HCT116 (cell line): ENCODE measurements at regions not wholly inside any gene's neighbourhood (a gene's known extent, or its start where the extent isn't known, plus 50 kb on each side); places are given as distances from the start of the nearest gene placed in this dataset.

ENCODE experiments used
- ATAC-seq: fragments of 200-7000 bp; cut with Tn5 transposase; 2 replicates; pipeline ENCODE4 v1.9.1; 2020; ENCODE audit warnings: mild to moderate bottlenecking, moderate library complexity
- BruUV-seq: library from RNA; stranded (reverse); fragments of 400-500 nt; replicated peaks from 2 replicates; lab custom pipeline; 2021; lab: Mats Ljungman, UMichigan
- CTCF ChIA-PET: fragments of 300-600 bp; sonication (Branson Sonifier 250); formaldehyde crosslinking; loops from one replicate; lab custom pipeline; 2021; ENCODE audit warnings: antibody characterized with exemption; lab: Charles Lee
- POLR2A ChIA-PET: fragments of 300-600, 350-600 bp; sonication (Branson Sonifier 250); formaldehyde crosslinking; loops from one replicate; lab custom pipeline; 2021; ENCODE audit warnings: antibody characterized with exemption; lab: Charles Lee
- RAD21 ChIA-PET, 2 experiments: fragments of 300-600 bp; sonication (Branson Sonifier 250); formaldehyde crosslinking; loops; one replicate each; lab custom pipeline; 2023; ENCODE audit warnings: low total read pairs in 2 of 2; ENCODE audit not compliant: uncharacterized antibody in 2 of 2, unreplicated experiment in 2 of 2, low non-redundant PET in 1 of 2; lab: Charles Lee
- DNase-seq: peaks from one replicate; pipeline ENCODE4 v3.0.0-alpha.2; 2010; ENCODE audit warnings: low read depth, low spot score
- H2AFZ ChIP-seq: fragments of 200-600 bp; shearing (Covaris generic), sonication (generic); 2 replicates; pipeline ENCODE4 v1.6.1; 2017; ENCODE audit warnings: low read depth, mixed run types, mixed read lengths, antibody characterized with exemption, low read length; ENCODE audit not compliant: poor library complexity, severe bottlenecking
- H3K27ac ChIP-seq: 2 replicates; pipeline ENCODE4 v1.5.1; 2012; ENCODE audit warnings: low read depth, low read length
- H3K27me3 ChIP-seq: fragments of 200-600 bp; sonication (generic); 2 replicates; pipeline ENCODE4 v1.6.1; 2016; ENCODE audit warnings: mixed run types, low read length, mixed read lengths; ENCODE audit not compliant: insufficient read depth
- H3K36me3 ChIP-seq, 2 experiments: fragments of 200-500 bp in 1 of 2; fragments of 200-600 bp in 1 of 2; sonication (Bioruptor generic) in 1 of 2; sonication (generic) in 1 of 2; 2 replicates each; pipeline versions ENCODE4 v1.5.1 to v1.6.1; 2014 to 2016; ENCODE audit warnings: low read length in 2 of 2, inconsistent platforms in 1 of 2, mixed read lengths in 1 of 2, mixed run types in 1 of 2; ENCODE audit not compliant: insufficient read depth in 2 of 2, control insufficient read depth in 1 of 2
- H3K4me1 ChIP-seq, 2 experiments: fragments of 200-600 bp in 1 of 2; sonication (generic) in 1 of 2; 2 replicates each; pipeline versions ENCODE4 v1.5.1 to v1.6.1; 2012 to 2017; ENCODE audit warnings: low read length in 2 of 2, inconsistent platforms in 1 of 2, mild to moderate bottlenecking in 1 of 2, mixed read lengths in 1 of 2, mixed run types in 1 of 2, moderate library complexity in 1 of 2; ENCODE audit not compliant: insufficient read depth in 2 of 2, control insufficient read depth in 1 of 2
- H3K4me2 ChIP-seq: fragments of 200-600 bp; sonication (generic); 2 replicates; pipeline ENCODE4 v1.6.1; 2017; ENCODE audit warnings: mixed run types, low read length, mixed read lengths
- H3K4me3 ChIP-seq, 2 experiments: fragments of 200-600 bp in 1 of 2; sonication (generic) in 1 of 2; replicated peaks in 1 of 2; 2 replicates each; pipeline ENCODE4 v1.5.1; 2011 to 2016; ENCODE audit warnings: low read length in 2 of 2, control low read depth in 1 of 2, low read depth in 1 of 2, mild to moderate bottlenecking in 1 of 2, mixed read lengths in 1 of 2, mixed run types in 1 of 2
- H3K79me2 ChIP-seq: fragments of 200-600 bp; sonication (generic); 2 replicates; pipeline ENCODE4 v1.6.1; 2017; ENCODE audit warnings: mild to moderate bottlenecking, mixed run types, low read length, moderate library complexity, mixed read lengths; ENCODE audit not compliant: insufficient read depth
- H3K9ac ChIP-seq: fragments of 200-600 bp; sonication (generic); 2 replicates; pipeline ENCODE4 v1.6.1; 2016; ENCODE audit warnings: low read length, mixed read lengths
- H3K9me2 ChIP-seq: fragments of 200-600 bp; sonication (generic), shearing (Covaris generic); 2 replicates; pipeline ENCODE4 v1.6.1; 2017; ENCODE audit warnings: mixed run types, mild to moderate bottlenecking, moderate library complexity; ENCODE audit not compliant: insufficient read depth
- H3K9me3 ChIP-seq, 2 experiments: fragments of 200-500 bp in 1 of 2; fragments of 200-600 bp in 1 of 2; sonication (Bioruptor generic) in 1 of 2; sonication (generic) in 1 of 2; 2 replicates each; pipeline ENCODE4 v1.6.1; 2014 to 2017; ENCODE audit warnings: low read length in 2 of 2, mixed read lengths in 2 of 2, inconsistent platforms in 1 of 2, low read depth in 1 of 2, mild to moderate bottlenecking in 1 of 2, mixed run types in 1 of 2, moderate library complexity in 1 of 2; ENCODE audit not compliant: control insufficient read depth in 1 of 2, insufficient read depth in 1 of 2
- H4K20me1 ChIP-seq: fragments of 200-600 bp; sonication (generic), shearing (Covaris generic); 2 replicates; pipeline ENCODE4 v1.6.1; 2017; ENCODE audit warnings: mixed run types, mild to moderate bottlenecking, moderate library complexity; ENCODE audit not compliant: insufficient read depth
- CBX3 ChIP-seq: IDR thresholded peaks from 2 replicates; pipeline ENCODE4 v1.6.1; 2012; ENCODE audit warnings: low read depth
- CEBPB ChIP-seq: IDR thresholded peaks from 2 replicates; pipeline ENCODE4 v1.6.1; 2012; ENCODE audit warnings: low read depth
- EZH2phosphoT487 ChIP-seq: fragments of 200-600 bp; IDR thresholded peaks from 2 replicates; pipeline ENCODE4 v1.6.1; 2018; ENCODE audit warnings: antibody characterized with exemption, borderline replicate concordance
- FOSL1 ChIP-seq: IDR thresholded peaks from 2 replicates; pipeline ENCODE4 v1.6.1; 2012; ENCODE audit warnings: low read depth
- POLR2A ChIP-seq: IDR thresholded peaks from 2 replicates; pipeline ENCODE4 v1.7.0; 2011; ENCODE audit warnings: borderline replicate concordance; ENCODE audit not compliant: insufficient read depth, insufficient read length; ENCODE audit errors: extremely low read depth
- TCF7L2 ChIP-seq: IDR thresholded peaks from 2 replicates; pipeline ENCODE4 v1.7.0; 2011; ENCODE audit warnings: borderline replicate concordance, inconsistent platforms; ENCODE audit not compliant: insufficient read depth, insufficient read length; ENCODE audit errors: extremely low read depth
- intact Hi-C: fragments of 100-400 bp; cut with micrococcal nuclease; formaldehyde crosslinking; loops from 2 replicates; pipeline ENCODE4 v1.10.0; 2022
- TF ChIP-seq, protein P1 (sequence below): IDR thresholded peaks from 2 replicates; pipeline ENCODE4 v1.6.1; 2012; ENCODE audit warnings: low read depth
- TF ChIP-seq, protein P2 (sequence below): IDR thresholded peaks from 2 replicates; pipeline ENCODE4 v1.6.1; 2012
- TF ChIP-seq, protein P3 (sequence below): IDR thresholded peaks from 2 replicates; pipeline ENCODE4 v1.6.1; 2012
- TF ChIP-seq, protein P4 (sequence below): IDR thresholded peaks from 2 replicates; pipeline ENCODE4 v1.6.1; 2011; ENCODE audit warnings: mild to moderate bottlenecking, low read length, moderate library complexity; ENCODE audit not compliant: insufficient replicate concordance; ENCODE audit errors: extremely low read depth

DNA sequence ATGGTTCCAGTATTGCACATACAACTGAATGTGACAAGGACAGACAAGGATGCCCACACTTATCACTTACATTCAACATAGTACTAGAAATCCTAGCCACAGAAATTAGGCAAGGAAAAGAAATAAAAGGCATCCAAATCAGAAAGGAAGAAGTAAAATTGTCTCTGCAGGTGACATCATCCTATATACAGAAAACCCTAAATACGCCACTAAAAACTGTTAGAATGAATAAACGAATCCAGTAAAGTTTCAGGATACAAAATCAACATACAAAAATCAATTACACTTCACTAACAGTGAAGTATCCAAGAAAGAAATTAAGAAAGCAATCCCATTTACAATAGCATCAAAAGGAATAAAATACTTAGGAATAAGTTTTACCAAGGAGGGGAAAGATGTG lies 66.1 kb downstream of the FAM217A start:
- no peak for DNase-seq
- Histone ChIP-seq H4K20me1 (no peaks in the 10 kb centered on the region), H2AFZ (no peak overlapping the region), H3K9ac (no peak overlapping the region), H3K4me1 (peaks cover 5 to 16% of the 10 kb centered on the region in 2 experiments; a peak in 2 of 4 replicates), H3K9me3 (0 out of 4 replicates have a peak, but pooled peaks cover 0 to 5% of the 10 kb centered on the region in 2 experiments), H3K9me2 (no peaks in the 10 kb centered on the region), H3K79me2 (peaks cover 61% of the 10 kb centered on the region), H3K36me3 (no peaks in the 10 kb centered on the region), H3K27me3 (no peaks in the 10 kb centered on the region), H3K27ac (no peak overlapping the region), H3K4me3 (no peak overlapping the region), H3K4me2 (no peak overlapping the region)
- ChIA-PET CTCF (interaction anchor here (0.9 kb wide), 1 partner anchor 8 kb away, joined by 3 read pairs; a partner anchor contains a TSS), POLR2A (no interaction called here), RAD21 (no interaction called here)
- no peak for ATAC-seq
- TF ChIP-seq, protein P1, sequence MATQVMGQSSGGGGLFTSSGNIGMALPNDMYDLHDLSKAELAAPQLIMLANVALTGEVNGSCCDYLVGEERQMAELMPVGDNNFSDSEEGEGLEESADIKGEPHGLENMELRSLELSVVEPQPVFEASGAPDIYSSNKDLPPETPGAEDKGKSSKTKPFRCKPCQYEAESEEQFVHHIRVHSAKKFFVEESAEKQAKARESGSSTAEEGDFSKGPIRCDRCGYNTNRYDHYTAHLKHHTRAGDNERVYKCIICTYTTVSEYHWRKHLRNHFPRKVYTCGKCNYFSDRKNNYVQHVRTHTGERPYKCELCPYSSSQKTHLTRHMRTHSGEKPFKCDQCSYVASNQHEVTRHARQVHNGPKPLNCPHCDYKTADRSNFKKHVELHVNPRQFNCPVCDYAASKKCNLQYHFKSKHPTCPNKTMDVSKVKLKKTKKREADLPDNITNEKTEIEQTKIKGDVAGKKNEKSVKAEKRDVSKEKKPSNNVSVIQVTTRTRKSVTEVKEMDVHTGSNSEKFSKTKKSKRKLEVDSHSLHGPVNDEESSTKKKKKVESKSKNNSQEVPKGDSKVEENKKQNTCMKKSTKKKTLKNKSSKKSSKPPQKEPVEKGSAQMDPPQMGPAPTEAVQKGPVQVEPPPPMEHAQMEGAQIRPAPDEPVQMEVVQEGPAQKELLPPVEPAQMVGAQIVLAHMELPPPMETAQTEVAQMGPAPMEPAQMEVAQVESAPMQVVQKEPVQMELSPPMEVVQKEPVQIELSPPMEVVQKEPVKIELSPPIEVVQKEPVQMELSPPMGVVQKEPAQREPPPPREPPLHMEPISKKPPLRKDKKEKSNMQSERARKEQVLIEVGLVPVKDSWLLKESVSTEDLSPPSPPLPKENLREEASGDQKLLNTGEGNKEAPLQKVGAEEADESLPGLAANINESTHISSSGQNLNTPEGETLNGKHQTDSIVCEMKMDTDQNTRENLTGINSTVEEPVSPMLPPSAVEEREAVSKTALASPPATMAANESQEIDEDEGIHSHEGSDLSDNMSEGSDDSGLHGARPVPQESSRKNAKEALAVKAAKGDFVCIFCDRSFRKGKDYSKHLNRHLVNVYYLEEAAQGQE, result no peak
- no peak for TF ChIP-seq FOSL1
- TF ChIP-seq CEBPB, result no peak
- TF ChIP-seq EZH2phosphoT487, result no peak
- TF ChIP-seq, protein P2, sequence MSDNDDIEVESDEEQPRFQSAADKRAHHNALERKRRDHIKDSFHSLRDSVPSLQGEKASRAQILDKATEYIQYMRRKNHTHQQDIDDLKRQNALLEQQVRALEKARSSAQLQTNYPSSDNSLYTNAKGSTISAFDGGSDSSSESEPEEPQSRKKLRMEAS, result no peak
- TF ChIP-seq, protein P3, sequence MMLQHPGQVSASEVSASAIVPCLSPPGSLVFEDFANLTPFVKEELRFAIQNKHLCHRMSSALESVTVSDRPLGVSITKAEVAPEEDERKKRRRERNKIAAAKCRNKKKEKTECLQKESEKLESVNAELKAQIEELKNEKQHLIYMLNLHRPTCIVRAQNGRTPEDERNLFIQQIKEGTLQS, result no peak
- no peak for TF ChIP-seq TCF7L2
- TF ChIP-seq, protein P4, sequence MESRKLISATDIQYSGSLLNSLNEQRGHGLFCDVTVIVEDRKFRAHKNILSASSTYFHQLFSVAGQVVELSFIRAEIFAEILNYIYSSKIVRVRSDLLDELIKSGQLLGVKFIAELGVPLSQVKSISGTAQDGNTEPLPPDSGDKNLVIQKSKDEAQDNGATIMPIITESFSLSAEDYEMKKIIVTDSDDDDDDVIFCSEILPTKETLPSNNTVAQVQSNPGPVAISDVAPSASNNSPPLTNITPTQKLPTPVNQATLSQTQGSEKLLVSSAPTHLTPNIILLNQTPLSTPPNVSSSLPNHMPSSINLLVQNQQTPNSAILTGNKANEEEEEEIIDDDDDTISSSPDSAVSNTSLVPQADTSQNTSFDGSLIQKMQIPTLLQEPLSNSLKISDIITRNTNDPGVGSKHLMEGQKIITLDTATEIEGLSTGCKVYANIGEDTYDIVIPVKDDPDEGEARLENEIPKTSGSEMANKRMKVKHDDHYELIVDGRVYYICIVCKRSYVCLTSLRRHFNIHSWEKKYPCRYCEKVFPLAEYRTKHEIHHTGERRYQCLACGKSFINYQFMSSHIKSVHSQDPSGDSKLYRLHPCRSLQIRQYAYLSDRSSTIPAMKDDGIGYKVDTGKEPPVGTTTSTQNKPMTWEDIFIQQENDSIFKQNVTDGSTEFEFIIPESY, result no peak
- TF ChIP-seq CBX3, result no peak
- TF ChIP-seq POLR2A, result no peak
- intact Hi-C loops, result no loop called here
- no TSS peak for BruUV-seq
